ENCODE measurements at regions not wholly inside any gene's neighbourhood (a gene's known extent, or its start where the extent isn't known, plus 50 kb on each side); places are given as distances from the start of the nearest gene placed in this dataset.

GRCh38 chr9:109974143-109974917 lies 194.3 kb downstream of the PALM2AKAP2 start:
- no peak for TF ChIP-seq EZH2 (IDR thresholded peaks at IDR 0.05; ENCODE audit: borderline replicate concordance, low read length)
- TF ChIP-seq CTCF (IDR thresholded peaks at IDR 0.05; ENCODE audit: low read length) = no peak
